Cerebellar cortex (tissue), 1 donor: ENCODE measurements at regions not wholly inside any gene's neighbourhood (a gene's known extent, or its start where the extent isn't known, plus 50 kb on each side); places are given as distances from the start of the nearest gene placed in this dataset.
"Not testable (repeated sequence)": the region's sequence is repeated elsewhere in the genome, so short reads cannot be mapped to it uniquely, and the experiment has no call there.

Experiments
- DNase-seq: peaks from one replicate; pipeline ENCODE4 v3.0.0-alpha.2; 2015; ENCODE audit warnings: low spot score

- DNase-seq, result no peak
Observed at GRCh38 chr16:9141813-9142212, 50.4 kb downstream of the HAPSTR1 start.

- no peak for DNase-seq
Observed at GRCh38 chr16:9144106-9144505, 52.7 kb downstream of the HAPSTR1 start.

- DNase-seq, result no peak
Observed at GRCh38 chr16:9148374-9149015, 57.1 kb downstream of the HAPSTR1 start.

GRCh38 chr16:9151074-9151473 lies 59.6 kb downstream of the HAPSTR1 start:
- no peak for DNase-seq

GRCh38 chr16:9151597-9151996 lies 60.2 kb downstream of the HAPSTR1 start:
- DNase-seq, result no peak

GRCh38 chr16:9152649-9153501 lies 61.4 kb downstream of the HAPSTR1 start:
- DNase-seq, result no peak

- no peak for DNase-seq
Observed at GRCh38 chr16:9153502-9153864, 62.0 kb downstream of the HAPSTR1 start.

- DNase-seq, result no peak
Observed at GRCh38 chr16:9154567-9155410, 63.3 kb downstream of the HAPSTR1 start.

- no peak for DNase-seq
Observed at GRCh38 chr16:9155871-9156270, 64.4 kb downstream of the HAPSTR1 start.

- DNase-seq, result peak; percentile 66
Observed at GRCh38 chr16:9159839-9160550, 68.6 kb downstream of the HAPSTR1 start.

- no peak for DNase-seq
Observed at GRCh38 chr16:9160551-9160911, 69.1 kb downstream of the HAPSTR1 start.

GRCh38 chr16:9165681-9166080 lies 74.2 kb downstream of the HAPSTR1 start:
- DNase-seq, result no peak

GRCh38 chr16:9166326-9166993 lies 75.0 kb downstream of the HAPSTR1 start:
- DNase-seq, result not testable (repeated sequence)

GRCh38 chr16:9169094-9169493 lies 77.7 kb downstream of the HAPSTR1 start:
- no peak for DNase-seq

GRCh38 chr16:9170470-9170869 lies 79.0 kb downstream of the HAPSTR1 start:
- DNase-seq, result no peak

GRCh38 chr16:9176547-9177418 lies 85.3 kb downstream of the HAPSTR1 start:
- no peak for DNase-seq

GRCh38 chr16:9177861-9178260 lies 86.4 kb downstream of the HAPSTR1 start:
- DNase-seq, result no peak

GRCh38 chr16:9183682-9184353 lies 92.4 kb downstream of the HAPSTR1 start:
- DNase-seq, result no peak

- no peak for DNase-seq
Observed at GRCh38 chr16:9184354-9184690, 92.9 kb downstream of the HAPSTR1 start.

- no peak for DNase-seq
Observed at GRCh38 chr16:9185381-9185780, 93.9 kb downstream of the HAPSTR1 start.
